Ectodermal cell (in vitro differentiated cells): ENCODE measurements at regions not wholly inside any gene's neighbourhood (a gene's known extent, or its start where the extent isn't known, plus 50 kb on each side); places are given as distances from the start of the nearest gene placed in this dataset.

Experiments
- H3K27ac ChIP-seq: 2 replicates; pipeline ENCODE4 v1.7.0; 2013; ENCODE audit warnings: mild to moderate bottlenecking, low read depth, low read length; ENCODE audit not compliant: insufficient read depth, poor library complexity, severe bottlenecking
- H3K27me3 ChIP-seq: 2 replicates; pipeline ENCODE4 v1.7.0; 2013; ENCODE audit warnings: mild to moderate bottlenecking, low read length; ENCODE audit not compliant: insufficient read depth, control insufficient read depth, poor library complexity, severe bottlenecking
- H3K36me3 ChIP-seq: one replicate; pipeline ENCODE4 v1.7.0; 2013; ENCODE audit warnings: low read length; ENCODE audit not compliant: control insufficient read depth, insufficient read depth
- H3K4me1 ChIP-seq: one replicate; pipeline ENCODE4 v1.7.0; 2013; ENCODE audit warnings: low read length; ENCODE audit not compliant: control insufficient read depth, insufficient read depth
- H3K4me3 ChIP-seq: 2 replicates; pipeline ENCODE4 v1.7.0; 2013; ENCODE audit warnings: low read depth, low read length, control low read depth; ENCODE audit not compliant: insufficient read depth
- H3K9me3 ChIP-seq: 2 replicates; pipeline ENCODE4 v1.7.0; 2013; ENCODE audit warnings: mild to moderate bottlenecking, low read length, moderate library complexity; ENCODE audit not compliant: control insufficient read depth
- WGBS, 2 experiments: methylation state at CpG; one replicate each; pipeline ENCODE4 v1.1.7; 2013; ENCODE audit warnings: missing lambda C conversion rate in 2 of 2; 5-methylcytosine and 5-hydroxymethylcytosine counted together

- Histone ChIP-seq H3K27me3 (no peaks in the 10 kb centered on the region), H3K4me1 (no peaks in the 10 kb centered on the region), H3K27ac (no peak overlapping the region), H3K36me3 (no peaks in the 10 kb centered on the region), H3K4me3 (no peak overlapping the region), H3K9me3 (no peaks in the 10 kb centered on the region)
- WGBS, 2 experiments = 89 to 96% methylated on average over 1 to 3 of the region's 4 CpGs
These were observed 101.9 kb upstream of the ROBO1 start for GRCh38 chr3:79869461-79870312.

DNA sequence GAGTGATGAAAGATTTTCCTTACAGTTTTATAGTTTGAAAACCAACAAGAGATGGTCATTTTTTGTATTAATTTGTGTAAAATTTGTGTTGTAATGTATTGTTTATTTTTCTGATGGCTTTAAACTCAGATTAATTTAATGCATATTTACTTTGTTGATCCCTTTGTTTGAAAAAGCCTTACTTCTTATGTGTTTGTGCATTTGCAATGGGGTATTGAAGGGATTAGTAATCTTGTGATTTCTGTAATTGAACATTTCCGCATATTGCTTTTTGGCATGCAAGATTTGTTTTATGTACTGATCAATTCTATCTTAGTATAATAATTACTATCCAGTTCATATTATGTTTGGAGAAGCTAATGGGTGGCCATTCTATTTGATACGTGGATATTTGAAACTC is 98.4 kb upstream of the ROBO1 start:
- H3K4me3 ChIP-seq = no peak overlapping the region
- no peaks in the 10 kb centered on the region for H3K36me3 ChIP-seq
- no peaks in the 10 kb centered on the region for H3K4me1 ChIP-seq
- H3K27me3 ChIP-seq = no peaks in the 10 kb centered on the region
- WGBS, 2 experiments = no CpG with 5 or more reads among the region's 2 CpGs
- no peak overlapping the region for H3K27ac ChIP-seq
- no peaks in the 10 kb centered on the region for H3K9me3 ChIP-seq

GRCh38 chr3:79864077-79864476 is 96.3 kb upstream of the ROBO1 start:
- Histone ChIP-seq H3K27me3 (no peaks in the 10 kb centered on the region), H3K4me3 (no peak overlapping the region), H3K4me1 (no peaks in the 10 kb centered on the region), H3K27ac (no peak overlapping the region), H3K9me3 (no peaks in the 10 kb centered on the region), H3K36me3 (no peaks in the 10 kb centered on the region)

- no peak overlapping the region for H3K4me3 ChIP-seq
- H3K27ac ChIP-seq = no peak overlapping the region
- H3K9me3 ChIP-seq = no peaks in the 10 kb centered on the region
- WGBS, 2 experiments = 92 to 93% methylated on average over 3 to 4 of the region's 4 CpGs
- no peaks in the 10 kb centered on the region for H3K36me3 ChIP-seq
- no peaks in the 10 kb centered on the region for H3K4me1 ChIP-seq
- no peaks in the 10 kb centered on the region for H3K27me3 ChIP-seq
These were observed 81.1 kb upstream of the ROBO1 start for GRCh38 chr3:79848876-79849275.

DNA sequence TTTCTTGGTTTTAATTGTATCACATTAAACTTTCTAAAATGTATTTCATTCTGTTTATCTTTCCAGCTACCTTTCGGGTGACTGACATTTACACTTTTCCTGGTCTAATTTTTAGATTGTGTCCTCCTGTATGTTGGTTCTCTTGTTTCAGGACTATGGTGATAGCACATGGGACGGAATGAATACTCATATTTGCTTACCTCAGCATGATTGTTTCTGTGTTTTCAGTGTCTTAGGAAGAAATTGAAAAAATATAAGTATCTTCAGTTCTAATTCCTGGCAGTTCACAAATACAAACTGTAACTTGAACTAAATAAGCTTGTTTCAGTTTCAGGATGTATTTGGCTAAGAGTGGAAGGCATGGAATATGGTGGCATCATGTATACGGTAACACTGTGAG is 80.1 kb upstream of the ROBO1 start:
- Histone ChIP-seq H3K9me3 (no peaks in the 10 kb centered on the region), H3K27ac (no peak overlapping the region), H3K36me3 (no peaks in the 10 kb centered on the region), H3K4me3 (no peak overlapping the region), H3K27me3 (no peaks in the 10 kb centered on the region), H3K4me1 (no peaks in the 10 kb centered on the region)
- WGBS, 2 experiments = 0 to 52% methylated on average over 1 to 3 of the region's 3 CpGs

DNA sequence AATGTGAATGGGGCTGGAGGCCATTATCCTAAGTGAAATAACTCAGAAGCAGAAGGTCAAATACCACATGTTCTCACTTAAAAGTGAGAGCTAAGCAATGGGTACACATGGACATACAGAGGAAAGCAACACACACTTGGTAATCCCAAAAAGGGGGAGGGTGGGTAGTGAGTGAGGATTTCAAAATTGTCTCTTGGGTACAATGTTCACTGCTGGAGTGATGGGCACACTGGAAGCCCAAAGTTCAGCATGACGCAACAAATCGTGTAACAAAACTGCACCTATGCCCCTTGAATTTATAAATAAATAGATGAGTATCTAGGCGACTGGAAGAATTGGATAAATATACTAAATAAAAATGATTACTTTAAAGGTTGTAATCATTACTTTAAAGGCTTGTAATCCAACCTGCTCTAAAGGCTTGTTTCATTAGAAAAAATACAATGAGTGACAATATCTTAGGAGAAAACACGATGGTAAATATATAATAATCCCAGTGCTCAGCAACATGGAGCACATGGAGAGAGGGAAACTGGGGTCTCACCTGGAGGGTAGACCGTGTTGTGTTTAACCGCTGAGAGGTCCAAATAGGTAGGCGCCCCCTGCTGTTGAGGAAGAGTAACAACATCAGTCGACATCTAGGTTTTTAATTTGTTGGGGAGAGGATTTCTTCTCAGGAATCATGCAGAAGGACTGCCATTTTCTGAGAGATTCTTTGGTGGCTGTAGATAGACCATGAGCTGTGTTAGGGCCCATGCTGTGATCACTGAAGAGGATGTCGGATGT is 78.5 kb upstream of the ROBO1 start:
- WGBS, 2 experiments = 52 to 68% methylated on average over 6 to 9 of the region's 9 CpGs
- Histone ChIP-seq H3K4me3 (no peak overlapping the region), H3K4me1 (no peaks in the 10 kb centered on the region), H3K9me3 (no peaks in the 10 kb centered on the region), H3K27ac (no peak overlapping the region), H3K27me3 (no peaks in the 10 kb centered on the region), H3K36me3 (no peaks in the 10 kb centered on the region)

GRCh38 chr3:79845546-79845945 is 77.7 kb upstream of the ROBO1 start:
- no peak overlapping the region for H3K27ac ChIP-seq
- H3K27me3 ChIP-seq = no peaks in the 10 kb centered on the region
- no peak overlapping the region for H3K4me3 ChIP-seq
- 76% methylated on average over 2 of the region's 4 CpGs; no CpG with 5 or more reads in 1 of the 2 experiments for WGBS, 2 experiments
- no peaks in the 10 kb centered on the region for H3K36me3 ChIP-seq
- no peaks in the 10 kb centered on the region for H3K4me1 ChIP-seq
- no peaks in the 10 kb centered on the region for H3K9me3 ChIP-seq

- H3K4me1 ChIP-seq = no peaks in the 10 kb centered on the region
- H3K36me3 ChIP-seq = no peaks in the 10 kb centered on the region
- no peak overlapping the region for H3K27ac ChIP-seq
- WGBS, 2 experiments = no CpG with 5 or more reads among the region's 2 CpGs
- no peak overlapping the region for H3K4me3 ChIP-seq
- H3K27me3 ChIP-seq = no peaks in the 10 kb centered on the region
- no peaks in the 10 kb centered on the region for H3K9me3 ChIP-seq
These were observed 76.4 kb upstream of the ROBO1 start for GRCh38 chr3:79844176-79844575.

- H3K36me3 ChIP-seq = no peaks in the 10 kb centered on the region
- H3K27ac ChIP-seq = no peak overlapping the region
- H3K4me1 ChIP-seq = no peaks in the 10 kb centered on the region
- H3K4me3 ChIP-seq = no peak overlapping the region
- no peaks in the 10 kb centered on the region for H3K9me3 ChIP-seq
- no peaks in the 10 kb centered on the region for H3K27me3 ChIP-seq
These were observed 75.4 kb upstream of the ROBO1 start for GRCh38 chr3:79843180-79843579.

GRCh38 chr3:79835701-79836100 is 67.9 kb upstream of the ROBO1 start:
- Histone ChIP-seq H3K27ac (no peak overlapping the region), H3K4me3 (no peak overlapping the region), H3K9me3 (no peaks in the 10 kb centered on the region), H3K36me3 (no peaks in the 10 kb centered on the region), H3K27me3 (no peaks in the 10 kb centered on the region), H3K4me1 (no peaks in the 10 kb centered on the region)
- 87 to 94% methylated on average over 3 to 4 of the region's 4 CpGs for WGBS, 2 experiments
